ENCODE measurements at regions not wholly inside any gene's neighbourhood (a gene's known extent, or its start where the extent isn't known, plus 50 kb on each side); places are given as distances from the start of the nearest gene placed in this dataset.

- Histone ChIP-seq H3K4me3 (ENCODE audit: low read depth in 2 of 2, low read length in 2 of 2) (no peak overlapping the region), H3K4me1 (ENCODE audit: control insufficient read depth, insufficient read depth, low read length) (no peaks in the 10 kb centered on the region), H3K27me3 (ENCODE audit: control insufficient read depth, insufficient read depth, low read length) (no peaks in the 10 kb centered on the region), H3K36me3 (ENCODE audit: control insufficient read depth, insufficient read depth, low read length) (no peaks in the 10 kb centered on the region), H3K9me3 (ENCODE audit: control insufficient read depth, insufficient read depth, low read depth, low read length) (no peaks in the 10 kb centered on the region), H3K27ac (ENCODE audit: low read length) (no peak overlapping the region)
- ChIA-PET CTCF (no interaction called here), POLR2A (interaction anchor here (0.6 kb wide), 1 partner anchor 15 kb away, joined by 3 read pairs; no protein-coding TSS in a partner anchor)
- in situ Hi-C loops (cut with HindIII; ENCODE audit: low pct_unique_long_range_greater_than_20kb, low sequenced_read_pairs): no loop called here
- BruUV-seq (replicated peaks): no TSS peak
- ATAC-seq (no peak), DNase-seq (ENCODE audit: low read depth, low spot score) (no peak)
- TF ChIP-seq CTCF (IDR thresholded peaks at IDR 0.05) (no peak), REST (IDR thresholded peaks at IDR 0.05; ENCODE audit: insufficient read depth in 1 of 2, low read depth in 2 of 2, low read length in 1 of 2) (no peak), TCF7L2 (IDR thresholded peaks at IDR 0.05; ENCODE audit: low read depth, low read length) (no peak), SIN3A (IDR thresholded peaks at IDR 0.05; ENCODE audit: borderline replicate concordance, insufficient read depth, low read depth, low read length) (no peak), POLR2AphosphoS5 (IDR thresholded peaks at IDR 0.05; ENCODE audit: low read depth, low read length) (no peak)
- intact Hi-C loops (cut with micrococcal nuclease; ENCODE audit: unreplicated experiment): no loop called here
Observed at GRCh38 chr2:60045456-60045855, 508.0 kb downstream of the BCL11A start.

GRCh38 chr2:60044484-60044883, 509.0 kb downstream of the BCL11A start:
- no peaks in the 10 kb centered on the region for H3K27me3 ChIP-seq (ENCODE audit: control insufficient read depth, insufficient read depth, low read length)
- no peak overlapping the region for H3K4me3 ChIP-seq (ENCODE audit: low read depth in 2 of 2, low read length in 2 of 2)
- no peaks in the 10 kb centered on the region for H3K9me3 ChIP-seq (ENCODE audit: control insufficient read depth, insufficient read depth, low read depth, low read length)
- ATAC-seq: no peak
- ChIA-PET CTCF (no interaction called here), POLR2A (no interaction called here)
- BruUV-seq (replicated peaks): no TSS peak
- in situ Hi-C loops (cut with HindIII; ENCODE audit: low pct_unique_long_range_greater_than_20kb, low sequenced_read_pairs) (no loop called here), intact Hi-C loops (cut with micrococcal nuclease; ENCODE audit: unreplicated experiment) (no loop called here)
- no peak for DNase-seq (ENCODE audit: low read depth, low spot score)
- H3K27ac ChIP-seq (ENCODE audit: low read length): no peak overlapping the region
- TF ChIP-seq SIN3A (IDR thresholded peaks at IDR 0.05; ENCODE audit: borderline replicate concordance, insufficient read depth, low read depth, low read length) (no peak), REST (IDR thresholded peaks at IDR 0.05; ENCODE audit: insufficient read depth in 1 of 2, low read depth in 2 of 2, low read length in 1 of 2) (no peak), CTCF (IDR thresholded peaks at IDR 0.05) (no peak), TCF7L2 (IDR thresholded peaks at IDR 0.05; ENCODE audit: low read depth, low read length) (no peak), POLR2AphosphoS5 (IDR thresholded peaks at IDR 0.05; ENCODE audit: low read depth, low read length) (no peak)
- no peaks in the 10 kb centered on the region for H3K4me1 ChIP-seq (ENCODE audit: control insufficient read depth, insufficient read depth, low read length)
- H3K36me3 ChIP-seq (ENCODE audit: control insufficient read depth, insufficient read depth, low read length): no peaks in the 10 kb centered on the region
